ENCODE measurements at regions not wholly inside any gene's neighbourhood (a gene's known extent, or its start where the extent isn't known, plus 50 kb on each side); places are given as distances from the start of the nearest gene placed in this dataset.

DNA sequence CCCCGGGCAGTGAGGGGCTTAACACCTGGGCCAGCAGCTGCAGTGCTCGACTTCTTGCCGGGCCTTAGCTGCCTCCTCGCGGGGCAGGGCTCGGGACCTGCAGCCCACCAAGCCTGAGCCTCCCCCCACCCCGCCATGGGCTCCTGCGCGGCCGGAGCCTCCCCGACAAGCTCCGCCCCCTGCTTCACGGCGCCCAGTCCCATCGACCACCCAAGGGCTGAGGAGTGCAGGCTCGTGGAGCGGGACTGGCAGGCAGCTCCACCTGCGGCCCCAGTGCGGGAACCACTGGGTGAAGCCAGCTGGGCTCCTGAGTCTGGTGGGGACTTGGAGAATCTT lies 67.8 kb upstream of the NR5A2 start:
- no peak for TF ChIP-seq POLR2A (IDR thresholded peaks at IDR 0.05)
- TF ChIP-seq, protein P1, sequence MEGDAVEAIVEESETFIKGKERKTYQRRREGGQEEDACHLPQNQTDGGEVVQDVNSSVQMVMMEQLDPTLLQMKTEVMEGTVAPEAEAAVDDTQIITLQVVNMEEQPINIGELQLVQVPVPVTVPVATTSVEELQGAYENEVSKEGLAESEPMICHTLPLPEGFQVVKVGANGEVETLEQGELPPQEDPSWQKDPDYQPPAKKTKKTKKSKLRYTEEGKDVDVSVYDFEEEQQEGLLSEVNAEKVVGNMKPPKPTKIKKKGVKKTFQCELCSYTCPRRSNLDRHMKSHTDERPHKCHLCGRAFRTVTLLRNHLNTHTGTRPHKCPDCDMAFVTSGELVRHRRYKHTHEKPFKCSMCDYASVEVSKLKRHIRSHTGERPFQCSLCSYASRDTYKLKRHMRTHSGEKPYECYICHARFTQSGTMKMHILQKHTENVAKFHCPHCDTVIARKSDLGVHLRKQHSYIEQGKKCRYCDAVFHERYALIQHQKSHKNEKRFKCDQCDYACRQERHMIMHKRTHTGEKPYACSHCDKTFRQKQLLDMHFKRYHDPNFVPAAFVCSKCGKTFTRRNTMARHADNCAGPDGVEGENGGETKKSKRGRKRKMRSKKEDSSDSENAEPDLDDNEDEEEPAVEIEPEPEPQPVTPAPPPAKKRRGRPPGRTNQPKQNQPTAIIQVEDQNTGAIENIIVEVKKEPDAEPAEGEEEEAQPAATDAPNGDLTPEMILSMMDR (IDR thresholded peaks at IDR 0.05), result no peak
